22Rv1 (cell line): ENCODE measurements at regions not wholly inside any gene's neighbourhood (a gene's known extent, or its start where the extent isn't known, plus 50 kb on each side); places are given as distances from the start of the nearest gene placed in this dataset.

Experiments used
- ZFX ChIP-seq: fragments of 450-650 bp; IDR thresholded peaks from 2 replicates; pipeline ENCODE4 v1.6.1; 2017; ENCODE audit warnings: antibody characterized with exemption, borderline replicate concordance
- TF ChIP-seq, protein P1 (sequence below): fragments of 450-650 bp; IDR thresholded peaks from 2 replicates; pipeline ENCODE4 v1.5.1; 2017; ENCODE audit warnings: mild to moderate bottlenecking

DNA sequence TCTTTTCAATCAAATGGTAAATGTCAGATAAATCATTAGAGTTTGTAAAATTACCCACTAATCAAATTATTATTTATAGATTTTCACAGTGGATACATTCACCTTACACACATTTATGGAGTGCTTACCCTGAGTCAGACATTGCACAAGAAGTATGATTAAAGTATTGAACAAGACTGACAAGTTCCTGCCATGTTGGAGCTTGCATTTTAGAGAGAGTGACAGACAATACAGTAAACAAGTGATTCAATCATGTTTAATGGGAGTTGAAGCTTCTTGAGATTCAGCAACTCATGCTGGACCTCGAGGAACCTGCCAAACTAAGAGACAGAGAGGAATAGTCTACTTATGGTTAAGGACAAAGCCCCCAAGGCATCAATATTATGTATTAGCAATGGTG, 487.8 kb downstream of the PCDH17 start:
- TF ChIP-seq, protein P1, sequence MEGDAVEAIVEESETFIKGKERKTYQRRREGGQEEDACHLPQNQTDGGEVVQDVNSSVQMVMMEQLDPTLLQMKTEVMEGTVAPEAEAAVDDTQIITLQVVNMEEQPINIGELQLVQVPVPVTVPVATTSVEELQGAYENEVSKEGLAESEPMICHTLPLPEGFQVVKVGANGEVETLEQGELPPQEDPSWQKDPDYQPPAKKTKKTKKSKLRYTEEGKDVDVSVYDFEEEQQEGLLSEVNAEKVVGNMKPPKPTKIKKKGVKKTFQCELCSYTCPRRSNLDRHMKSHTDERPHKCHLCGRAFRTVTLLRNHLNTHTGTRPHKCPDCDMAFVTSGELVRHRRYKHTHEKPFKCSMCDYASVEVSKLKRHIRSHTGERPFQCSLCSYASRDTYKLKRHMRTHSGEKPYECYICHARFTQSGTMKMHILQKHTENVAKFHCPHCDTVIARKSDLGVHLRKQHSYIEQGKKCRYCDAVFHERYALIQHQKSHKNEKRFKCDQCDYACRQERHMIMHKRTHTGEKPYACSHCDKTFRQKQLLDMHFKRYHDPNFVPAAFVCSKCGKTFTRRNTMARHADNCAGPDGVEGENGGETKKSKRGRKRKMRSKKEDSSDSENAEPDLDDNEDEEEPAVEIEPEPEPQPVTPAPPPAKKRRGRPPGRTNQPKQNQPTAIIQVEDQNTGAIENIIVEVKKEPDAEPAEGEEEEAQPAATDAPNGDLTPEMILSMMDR: no peak
- no peak for TF ChIP-seq ZFX
